Trophoblast cell (in vitro differentiated cells and primary cell): ENCODE measurements at regions not wholly inside any gene's neighbourhood (a gene's known extent, or its start where the extent isn't known, plus 50 kb on each side); places are given as distances from the start of the nearest gene placed in this dataset.

Experiments
- DNase-seq, 2 donors: peaks; one replicate each; pipeline ENCODE4 v3.0.0-alpha.2; 2016
- H2AFZ ChIP-seq: 2 replicates; pipeline ENCODE4 v1.6.1; 2013; ENCODE audit warnings: low read length, moderate library complexity, mild to moderate bottlenecking; ENCODE audit not compliant: insufficient read depth, poor library complexity
- H2AK5ac ChIP-seq: 2 replicates; pipeline ENCODE4 v1.6.1; 2013; ENCODE audit warnings: mild to moderate bottlenecking, low read length
- H2BK120ac ChIP-seq: 2 replicates; pipeline ENCODE4 v1.6.1; 2013; ENCODE audit warnings: low read length, mild to moderate bottlenecking, moderate library complexity; ENCODE audit not compliant: insufficient read depth, poor library complexity
- H2BK12ac ChIP-seq: 2 replicates; pipeline ENCODE4 v1.6.1; 2013; ENCODE audit warnings: mild to moderate bottlenecking, low read length, moderate library complexity
- H2BK5ac ChIP-seq: 2 replicates; pipeline ENCODE4 v1.6.1; 2013; ENCODE audit warnings: low read length, low read depth, moderate library complexity, mild to moderate bottlenecking; ENCODE audit not compliant: poor library complexity
- H3K14ac ChIP-seq: 2 replicates; pipeline ENCODE4 v1.6.1; 2013; ENCODE audit warnings: mild to moderate bottlenecking, low read length
- H3K18ac ChIP-seq: 2 replicates; pipeline ENCODE4 v1.6.1; 2013; ENCODE audit warnings: mild to moderate bottlenecking, low read length
- H3K23ac ChIP-seq: 2 replicates; pipeline ENCODE4 v1.6.1; 2013; ENCODE audit warnings: low read length
- H3K27ac ChIP-seq: 2 replicates; pipeline ENCODE4 v1.5.1; 2013; ENCODE audit warnings: low read depth, mild to moderate bottlenecking, inconsistent platforms, low read length, moderate library complexity
- H3K27me3 ChIP-seq: 2 replicates; pipeline ENCODE4 v1.6.1; 2013; ENCODE audit warnings: inconsistent platforms, mild to moderate bottlenecking, low read length, moderate library complexity; ENCODE audit not compliant: insufficient read depth
- H3K36me3 ChIP-seq, 2 experiments: 1 replicate in 1 of 2; 2 replicates in 1 of 2; pipeline ENCODE4 v1.6.1; 2013; ENCODE audit warnings: low read length in 2 of 2, mild to moderate bottlenecking in 2 of 2, moderate library complexity in 1 of 2; ENCODE audit not compliant: insufficient read depth in 2 of 2, control insufficient read depth in 1 of 2
- H3K4ac ChIP-seq: 2 replicates; pipeline ENCODE4 v1.6.1; 2013; ENCODE audit warnings: low read depth, mild to moderate bottlenecking, low read length, moderate library complexity
- H3K4me1 ChIP-seq, 2 experiments: 1 replicate in 1 of 2; 2 replicates in 1 of 2; pipeline ENCODE4 v1.6.1; 2013; ENCODE audit warnings: low read length in 2 of 2, mild to moderate bottlenecking in 2 of 2, moderate library complexity in 1 of 2; ENCODE audit not compliant: insufficient read depth in 2 of 2, control insufficient read depth in 1 of 2
- H3K4me2 ChIP-seq: 2 replicates; pipeline ENCODE4 v1.6.1; 2013; ENCODE audit warnings: inconsistent platforms, mild to moderate bottlenecking, low read length, moderate library complexity
- H3K4me3 ChIP-seq: 2 replicates; pipeline ENCODE4 v1.5.1; 2013; ENCODE audit warnings: mild to moderate bottlenecking, low read depth, low read length, inconsistent platforms
- H3K79me1 ChIP-seq: one replicate; pipeline ENCODE4 v1.6.1; 2013; ENCODE audit warnings: low read length
- H3K79me2 ChIP-seq: 2 replicates; pipeline ENCODE4 v1.6.1; 2013; ENCODE audit warnings: low read length, mild to moderate bottlenecking; ENCODE audit not compliant: control insufficient read depth, insufficient read depth, poor library complexity
- H3K9ac ChIP-seq: 2 replicates; pipeline ENCODE4 v1.6.1; 2013; ENCODE audit warnings: mild to moderate bottlenecking, low read length
- H3K9me3 ChIP-seq: 2 replicates; pipeline ENCODE4 v1.6.1; 2013; ENCODE audit warnings: low read depth, mild to moderate bottlenecking, control low read depth, inconsistent platforms, low read length; ENCODE audit not compliant: insufficient read depth
- H4K12ac ChIP-seq: 2 replicates; pipeline ENCODE4 v1.6.1; 2013; ENCODE audit warnings: low read depth, mild to moderate bottlenecking, low read length, moderate library complexity
- H4K8ac ChIP-seq: 2 replicates; pipeline ENCODE4 v1.6.1; 2013; ENCODE audit warnings: low read depth, mild to moderate bottlenecking, low read length, moderate library complexity
- H4K91ac ChIP-seq: one replicate; pipeline ENCODE4 v1.6.1; 2013; ENCODE audit warnings: low read depth, mild to moderate bottlenecking, low read length, moderate library complexity
- WGBS: extraction: QIAGEN DNeasy Blood & Tissue Kit; methylation state at CpG from one replicate; pipeline ENCODE4 v1.1.7; 2013; ENCODE audit warnings: missing lambda C conversion rate; ENCODE audit not compliant: insufficient read length, insufficient coverage; ENCODE audit errors: extremely low coverage; 5-methylcytosine and 5-hydroxymethylcytosine counted together

GRCh38 chr16:86985648-86986015, 331.6 kb downstream of the C16orf95 start:
- H3K79me1 ChIP-seq, result no peaks in the 10 kb centered on the region
- no peak overlapping the region for H2BK5ac ChIP-seq
- H3K4ac ChIP-seq, result no peak overlapping the region
- peaks cover 6 to 12% of the 10 kb centered on the region in 2 experiments for H3K4me1 ChIP-seq
- no peak overlapping the region for H2AK5ac ChIP-seq
- H3K27ac ChIP-seq, result no peak overlapping the region
- H4K12ac ChIP-seq, result no peak overlapping the region
- no peak overlapping the region for H4K91ac ChIP-seq
- no peak overlapping the region for H4K8ac ChIP-seq
- H3K4me3 ChIP-seq, result peak overlapping the region; percentile 2
- H2BK12ac ChIP-seq, result no peak overlapping the region
- H2AFZ ChIP-seq, result no peak overlapping the region
- no peaks in the 10 kb centered on the region for H3K9me3 ChIP-seq
- no peaks in the 10 kb centered on the region for H3K36me3 ChIP-seq
- no peak overlapping the region for H3K23ac ChIP-seq
- no CpG with 5 or more reads among the region's 12 CpGs for WGBS
- H3K18ac ChIP-seq, result no peak overlapping the region
- no peaks in the 10 kb centered on the region for H3K79me2 ChIP-seq
- DNase-seq, result no peak
- H3K14ac ChIP-seq, result no peak overlapping the region
- H2BK120ac ChIP-seq, result no peak overlapping the region
- no peak overlapping the region for H3K4me2 ChIP-seq
- H3K9ac ChIP-seq, result no peak overlapping the region
- H3K27me3 ChIP-seq, result no peaks in the 10 kb centered on the region

GRCh38 chr16:86986136-86986535, 331.1 kb downstream of the C16orf95 start:
- H3K27ac ChIP-seq, result no peak overlapping the region
- no peak overlapping the region for H3K23ac ChIP-seq
- no peaks in the 10 kb centered on the region for H3K79me1 ChIP-seq
- H2BK12ac ChIP-seq, result no peak overlapping the region
- H3K4me1 ChIP-seq, result peaks cover 6 to 12% of the 10 kb centered on the region in 2 experiments
- no peak overlapping the region for H3K4me3 ChIP-seq
- H3K79me2 ChIP-seq, result no peaks in the 10 kb centered on the region
- no peak overlapping the region for H2AK5ac ChIP-seq
- no peak overlapping the region for H2BK120ac ChIP-seq
- no peak overlapping the region for H3K4ac ChIP-seq
- no peak overlapping the region for H4K12ac ChIP-seq
- H3K9ac ChIP-seq, result no peak overlapping the region
- H3K36me3 ChIP-seq, result no peaks in the 10 kb centered on the region
- DNase-seq, result no peak
- H3K9me3 ChIP-seq, result no peaks in the 10 kb centered on the region
- no peak overlapping the region for H3K4me2 ChIP-seq
- H2BK5ac ChIP-seq, result no peak overlapping the region
- WGBS, result no CpG with 5 or more reads among the region's 7 CpGs
- H4K8ac ChIP-seq, result no peak overlapping the region
- H3K18ac ChIP-seq, result no peak overlapping the region
- H3K14ac ChIP-seq, result no peak overlapping the region
- no peak overlapping the region for H2AFZ ChIP-seq
- no peaks in the 10 kb centered on the region for H3K27me3 ChIP-seq
- no peak overlapping the region for H4K91ac ChIP-seq

- H2AFZ ChIP-seq, result no peak overlapping the region
- no peaks in the 10 kb centered on the region for H3K79me1 ChIP-seq
- H3K79me2 ChIP-seq, result no peaks in the 10 kb centered on the region
- peaks cover 6 to 12% of the 10 kb centered on the region in 2 experiments for H3K4me1 ChIP-seq
- no peak overlapping the region for H2BK5ac ChIP-seq
- no peak overlapping the region for H4K91ac ChIP-seq
- no peak overlapping the region for H3K14ac ChIP-seq
- H3K9ac ChIP-seq, result no peak overlapping the region
- DNase-seq, result peak; percentile 2 to 41
- no peak overlapping the region for H4K8ac ChIP-seq
- no CpG with 5 or more reads among the region's 18 CpGs for WGBS
- no peak overlapping the region for H3K4me2 ChIP-seq
- H3K9me3 ChIP-seq, result no peaks in the 10 kb centered on the region
- no peak overlapping the region for H2AK5ac ChIP-seq
- H3K4ac ChIP-seq, result no peak overlapping the region
- no peak overlapping the region for H2BK120ac ChIP-seq
- H3K36me3 ChIP-seq, result no peaks in the 10 kb centered on the region
- no peak overlapping the region for H4K12ac ChIP-seq
- no peak overlapping the region for H3K4me3 ChIP-seq
- no peak overlapping the region for H2BK12ac ChIP-seq
- H3K23ac ChIP-seq, result no peak overlapping the region
- H3K18ac ChIP-seq, result no peak overlapping the region
- no peaks in the 10 kb centered on the region for H3K27me3 ChIP-seq
- H3K27ac ChIP-seq, result no peak overlapping the region
Measured at GRCh38 chr16:86986809-86987487, 330.2 kb downstream of the C16orf95 start.

- no peak overlapping the region for H3K9ac ChIP-seq
- H2BK5ac ChIP-seq, result no peak overlapping the region
- peaks cover 3% of the 10 kb centered on the region for H3K9me3 ChIP-seq
- no peak overlapping the region for H2BK12ac ChIP-seq
- no peaks in the 10 kb centered on the region for H3K79me1 ChIP-seq
- H2AFZ ChIP-seq, result no peak overlapping the region
- H3K27me3 ChIP-seq, result no peaks in the 10 kb centered on the region
- H2AK5ac ChIP-seq, result no peak overlapping the region
- no peaks in the 10 kb centered on the region for H3K36me3 ChIP-seq
- H4K8ac ChIP-seq, result no peak overlapping the region
- H3K79me2 ChIP-seq, result no peaks in the 10 kb centered on the region
- H3K23ac ChIP-seq, result no peak overlapping the region
- WGBS, result no CpG with 5 or more reads among the region's 31 CpGs
- H2BK120ac ChIP-seq, result no peak overlapping the region
- H4K12ac ChIP-seq, result no peak overlapping the region
- no peak overlapping the region for H3K27ac ChIP-seq
- H3K4me1 ChIP-seq, result peaks cover 6 to 12% of the 10 kb centered on the region in 2 experiments
- no peak overlapping the region for H3K14ac ChIP-seq
- no peak overlapping the region for H4K91ac ChIP-seq
- H3K4ac ChIP-seq, result no peak overlapping the region
- no peak overlapping the region for H3K4me3 ChIP-seq
- H3K4me2 ChIP-seq, result no peak overlapping the region
- DNase-seq, result no peak
- no peak overlapping the region for H3K18ac ChIP-seq
Measured at GRCh38 chr16:86987746-86988670, 329.2 kb downstream of the C16orf95 start.
